ENCODE measurements at regions not wholly inside any gene's neighbourhood (a gene's known extent, or its start where the extent isn't known, plus 50 kb on each side); places are given as distances from the start of the nearest gene placed in this dataset.
A peak's percentile ranks its signal among the peaks of the same experiment; 100 is the strongest.

GRCh38 chr21:41689289-41689583 is 77.6 kb downstream of the RIPK4 start:
- DNase-seq = no peak

- DNase-seq = no peak
These were observed 79.2 kb downstream of the RIPK4 start for GRCh38 chr21:41687633-41688032.

DNA sequence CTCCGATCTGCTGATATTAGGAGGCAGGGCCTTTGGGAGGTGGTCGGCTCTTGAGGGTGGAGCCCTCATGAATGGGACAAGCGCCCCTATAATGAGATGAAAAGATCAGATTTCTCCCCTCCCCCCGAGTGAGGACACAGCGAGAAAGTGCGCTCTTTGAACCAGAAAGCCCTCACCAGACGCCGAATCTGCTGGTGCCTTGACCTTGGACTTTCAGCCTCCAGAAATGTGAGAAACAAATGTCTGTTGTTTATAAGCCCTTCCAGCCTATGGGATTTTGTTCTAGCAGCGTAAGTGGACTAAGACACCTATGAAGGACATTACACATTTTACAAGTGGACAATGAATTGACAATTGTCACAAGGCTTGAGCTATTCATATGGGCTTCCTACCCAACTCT is 80.2 kb downstream of the RIPK4 start:
- DNase-seq = no peak

DNA sequence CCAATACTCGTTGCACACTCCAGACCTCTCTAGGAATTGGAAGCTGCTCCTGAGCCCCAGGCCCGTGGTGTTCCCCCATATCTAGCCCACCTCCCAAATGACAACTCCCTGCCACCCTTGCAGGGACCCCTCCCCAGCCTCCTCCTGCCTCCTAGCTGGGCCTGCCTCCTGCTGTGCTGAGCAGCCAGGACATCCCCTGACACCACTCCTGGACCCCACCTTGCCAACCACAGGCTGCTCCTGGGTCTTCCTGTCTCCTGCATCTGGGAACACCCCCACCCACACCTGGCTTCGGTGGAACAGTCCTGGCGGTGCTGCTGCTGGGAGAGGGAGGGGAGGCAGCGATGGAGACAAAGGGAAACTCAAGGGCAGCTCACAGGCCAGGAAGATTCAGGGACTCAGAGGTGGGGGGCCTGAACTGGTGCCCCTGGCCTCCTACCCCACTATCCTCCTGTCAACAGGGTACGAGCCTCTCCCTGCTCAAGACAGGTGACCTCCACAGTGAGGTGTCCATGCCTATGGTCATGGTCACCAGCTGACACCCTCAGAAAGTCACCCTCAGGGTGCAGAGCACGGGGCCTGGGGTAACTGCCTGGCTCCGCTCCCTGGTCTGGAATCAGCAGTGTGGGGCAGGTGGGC is 81.2 kb downstream of the RIPK4 start:
- no peak for DNase-seq

DNA sequence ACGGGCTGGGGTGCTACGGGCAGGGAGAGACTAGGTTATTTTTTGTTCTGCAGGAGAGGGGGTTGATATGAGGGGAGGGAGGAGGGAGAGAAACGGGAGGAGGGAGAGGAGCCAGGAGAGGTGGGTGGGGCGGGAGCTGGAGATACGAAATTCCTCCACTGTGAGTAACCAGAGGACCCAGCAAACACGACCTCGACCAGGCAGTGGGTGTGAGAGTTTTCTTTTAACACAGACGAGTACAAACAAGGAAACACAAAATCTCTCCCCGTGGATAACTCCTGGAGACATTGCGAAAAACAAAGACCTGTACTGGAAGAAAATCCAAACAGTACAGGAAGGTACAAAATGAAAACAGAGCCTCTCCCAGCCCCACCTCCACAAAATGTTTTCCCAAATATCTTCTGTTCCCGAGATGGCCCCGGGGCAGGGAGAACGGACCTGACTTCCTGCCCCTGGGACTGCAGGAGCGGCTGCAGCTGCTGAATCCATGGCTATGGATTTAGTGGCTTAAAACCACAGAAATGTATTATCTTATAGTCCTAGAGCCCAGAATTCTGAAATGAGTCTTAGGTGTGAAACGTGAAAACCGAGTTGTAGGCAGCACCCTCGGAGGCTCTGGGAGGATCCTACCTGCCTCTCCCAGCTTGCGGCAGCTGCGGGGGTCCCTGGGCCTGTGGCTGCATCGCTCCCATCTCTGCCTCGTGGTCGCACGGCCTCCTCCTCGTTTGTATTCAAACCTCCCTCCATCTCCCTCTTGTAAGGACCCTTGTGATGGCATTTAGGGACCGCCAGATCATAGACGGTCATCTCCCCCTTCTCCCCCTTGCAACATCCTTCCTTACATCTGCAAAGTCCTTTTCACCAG is 82.2 kb downstream of the RIPK4 start:
- DNase-seq = no peak

- DNase-seq = no peak
These were observed 83.0 kb downstream of the RIPK4 start for GRCh38 chr21:41683815-41684214.

DNA sequence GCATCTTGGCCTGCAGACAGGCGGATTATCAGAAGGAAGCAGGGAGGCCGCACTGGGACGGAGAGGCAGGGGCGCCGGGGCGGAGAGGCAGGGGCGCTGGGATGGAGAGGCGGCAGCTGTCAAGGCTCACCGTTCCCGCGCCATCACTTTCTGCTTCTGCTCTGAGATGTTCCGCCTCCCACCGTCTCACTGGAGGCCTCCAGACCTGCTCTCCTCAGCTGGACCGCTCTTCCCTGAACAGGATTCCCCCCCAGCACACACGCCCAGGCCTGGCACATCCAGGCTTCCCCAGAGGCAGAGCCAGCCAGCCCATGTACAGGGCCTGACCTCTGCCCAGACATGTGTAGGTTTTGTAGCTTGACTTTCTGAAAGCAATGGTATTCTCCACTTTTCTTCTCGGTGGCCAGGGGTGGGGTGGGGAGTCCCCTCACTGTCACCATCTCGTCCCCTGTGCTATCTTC is 84.1 kb downstream of the RIPK4 start:
- DNase-seq = no peak

GRCh38 chr21:41681939-41682718 is 84.7 kb downstream of the RIPK4 start:
- DNase-seq = no peak

- DNase-seq = no peak
These were observed 85.5 kb downstream of the RIPK4 start for GRCh38 chr21:41681348-41681801.

DNA sequence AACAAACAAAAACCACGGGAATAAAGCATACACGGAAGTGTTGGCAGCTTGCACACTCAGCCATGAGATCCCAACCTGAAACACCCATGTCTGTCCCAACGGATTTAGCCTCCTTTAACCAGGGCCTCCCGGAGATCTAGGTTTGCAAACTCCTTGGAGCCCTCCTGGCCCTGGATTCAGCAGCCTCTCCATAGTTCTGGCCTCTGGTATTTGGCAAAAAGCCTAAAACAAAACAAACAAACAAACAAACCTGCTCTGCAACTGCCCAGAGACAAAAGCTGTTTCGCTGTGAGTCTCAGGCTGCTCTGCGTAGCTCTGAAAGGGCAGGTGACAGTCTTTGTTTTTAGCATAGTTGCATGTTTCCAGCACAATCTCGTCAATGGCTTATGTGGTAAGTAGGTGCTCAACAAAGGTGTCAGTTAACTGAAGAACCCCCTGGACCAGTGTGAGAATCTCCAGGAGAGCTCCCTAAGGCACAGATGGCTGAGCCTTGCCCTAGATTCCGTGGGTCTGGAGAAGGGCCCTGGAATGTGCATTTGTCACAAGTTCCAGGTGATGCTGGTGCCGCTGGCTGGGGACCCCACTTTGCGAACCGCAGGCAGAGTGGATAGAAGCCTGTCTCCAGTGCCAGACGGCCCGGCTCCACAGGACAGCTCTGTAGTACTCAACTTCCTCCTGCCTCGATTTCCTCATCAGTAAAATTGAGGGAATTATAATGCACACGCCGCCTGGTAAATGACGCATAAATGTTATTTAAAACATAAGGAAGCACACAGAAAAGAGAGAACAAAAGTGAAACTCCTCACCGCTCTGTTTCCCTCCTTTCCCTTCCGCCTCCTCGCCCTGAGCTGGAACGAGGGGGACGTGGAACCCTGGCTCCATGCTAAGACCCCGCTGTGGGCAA is 86.2 kb downstream of the RIPK4 start:
- DNase-seq = no peak

- peak; percentile 85 for DNase-seq
These were observed 87.9 kb downstream of the RIPK4 start for GRCh38 chr21:41678924-41679318.

- no peak for DNase-seq
These were observed 88.6 kb downstream of the RIPK4 start for GRCh38 chr21:41678016-41678923.

GRCh38 chr21:41677671-41678015 is 89.2 kb downstream of the RIPK4 start:
- DNase-seq = no peak

GRCh38 chr21:41676198-41676597 is 90.7 kb downstream of the RIPK4 start:
- no peak for DNase-seq

DNA sequence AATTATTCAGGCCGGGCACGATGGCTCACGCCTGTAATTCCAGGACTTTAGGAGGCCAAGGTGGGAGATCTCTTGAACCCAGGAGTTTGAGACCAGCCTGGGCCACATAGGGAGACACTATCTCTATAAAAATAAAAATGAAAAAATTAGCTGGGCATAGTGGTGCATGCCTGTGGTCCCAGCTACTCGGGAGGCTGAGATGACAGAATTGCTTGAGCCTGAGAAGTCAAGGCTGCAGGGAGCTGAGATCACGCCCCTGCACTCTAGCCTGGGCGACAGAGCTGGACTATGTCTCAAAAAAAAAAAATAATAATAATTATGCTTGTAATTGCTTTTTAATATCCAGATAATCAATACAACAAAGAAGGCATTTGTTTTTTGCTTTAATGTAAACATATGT is 91.3 kb downstream of the RIPK4 start:
- DNase-seq = no peak

DNA sequence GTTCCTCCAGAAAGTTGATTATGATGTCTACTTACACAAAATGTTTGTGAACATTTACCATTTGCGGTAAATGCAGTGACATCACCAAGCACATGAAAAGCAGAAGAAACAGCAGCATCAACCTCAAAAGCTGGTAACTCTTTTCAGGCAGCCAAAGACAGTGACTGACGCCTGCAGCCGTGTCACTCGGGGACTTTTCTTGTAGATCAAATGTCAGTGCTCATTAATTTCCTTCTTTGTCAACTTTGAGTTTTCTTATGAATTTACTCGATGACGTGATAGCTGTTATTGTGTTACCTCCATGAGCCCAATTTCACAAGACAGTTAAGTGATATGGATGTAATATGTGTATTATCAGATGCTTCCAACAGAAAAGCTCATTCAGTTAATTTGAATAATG is 92.5 kb downstream of the RIPK4 start:
- no peak for DNase-seq

- DNase-seq = no peak
These were observed 93.1 kb downstream of the RIPK4 start for GRCh38 chr21:41673596-41674335.

DNA sequence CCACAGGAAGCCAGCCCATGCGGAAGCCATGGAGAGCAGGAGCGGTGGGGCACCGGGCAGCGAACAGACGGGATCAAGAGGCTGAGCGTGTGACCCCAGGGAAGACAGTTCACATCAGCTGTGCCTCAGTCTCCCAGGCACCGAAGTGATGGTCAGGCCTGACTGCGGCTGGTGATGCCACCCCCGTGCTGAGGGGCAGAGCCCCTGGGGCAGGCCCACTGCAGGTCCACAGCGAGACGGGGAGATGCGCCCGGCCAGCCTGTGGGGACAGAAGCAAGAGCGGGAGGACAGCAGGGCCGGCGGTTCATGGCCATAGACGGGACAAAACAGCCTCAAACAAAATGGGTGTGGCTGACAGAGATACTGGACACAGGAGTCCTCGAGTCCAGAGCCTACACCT is 93.8 kb downstream of the RIPK4 start:
- DNase-seq = no peak

- no peak for DNase-seq
These were observed 94.3 kb downstream of the RIPK4 start for GRCh38 chr21:41672543-41672915.

GRCh38 chr21:41671859-41672542 is 94.9 kb downstream of the RIPK4 start:
- DNase-seq = no peak

Data from CD4-positive, alpha-beta T cell treated with Interferon gamma for 1 hour (primary cell).